ENCODE measurements at regions not wholly inside any gene's neighbourhood (a gene's known extent, or its start where the extent isn't known, plus 50 kb on each side); places are given as distances from the start of the nearest gene placed in this dataset.
"Not testable (repeated sequence)": the region's sequence is repeated elsewhere in the genome, so short reads cannot be mapped to it uniquely, and the experiment has no call there.

DNA sequence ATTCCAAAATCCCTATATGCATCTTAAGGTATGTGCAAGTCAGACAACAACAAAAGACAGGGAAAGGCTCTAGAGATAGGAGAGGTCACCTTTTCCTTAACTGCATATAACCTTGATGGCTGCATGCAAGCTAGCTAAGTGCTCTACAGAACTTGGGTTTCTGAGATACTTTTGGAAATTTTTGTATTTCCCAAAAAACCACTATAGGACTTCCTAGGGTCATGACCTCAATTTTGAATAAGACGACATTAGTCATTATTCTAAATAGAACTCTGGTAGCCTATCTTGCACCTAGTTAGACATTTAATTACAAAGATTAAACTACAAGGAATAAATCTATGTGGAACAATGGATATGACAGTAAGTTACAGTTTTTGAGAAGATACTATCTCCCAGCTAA, 309.3 kb downstream of the BCAT1 start:
- TF ChIP-seq, protein P1, sequence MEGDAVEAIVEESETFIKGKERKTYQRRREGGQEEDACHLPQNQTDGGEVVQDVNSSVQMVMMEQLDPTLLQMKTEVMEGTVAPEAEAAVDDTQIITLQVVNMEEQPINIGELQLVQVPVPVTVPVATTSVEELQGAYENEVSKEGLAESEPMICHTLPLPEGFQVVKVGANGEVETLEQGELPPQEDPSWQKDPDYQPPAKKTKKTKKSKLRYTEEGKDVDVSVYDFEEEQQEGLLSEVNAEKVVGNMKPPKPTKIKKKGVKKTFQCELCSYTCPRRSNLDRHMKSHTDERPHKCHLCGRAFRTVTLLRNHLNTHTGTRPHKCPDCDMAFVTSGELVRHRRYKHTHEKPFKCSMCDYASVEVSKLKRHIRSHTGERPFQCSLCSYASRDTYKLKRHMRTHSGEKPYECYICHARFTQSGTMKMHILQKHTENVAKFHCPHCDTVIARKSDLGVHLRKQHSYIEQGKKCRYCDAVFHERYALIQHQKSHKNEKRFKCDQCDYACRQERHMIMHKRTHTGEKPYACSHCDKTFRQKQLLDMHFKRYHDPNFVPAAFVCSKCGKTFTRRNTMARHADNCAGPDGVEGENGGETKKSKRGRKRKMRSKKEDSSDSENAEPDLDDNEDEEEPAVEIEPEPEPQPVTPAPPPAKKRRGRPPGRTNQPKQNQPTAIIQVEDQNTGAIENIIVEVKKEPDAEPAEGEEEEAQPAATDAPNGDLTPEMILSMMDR (IDR thresholded peaks at IDR 0.05), result no peak
- DNase-seq (ENCODE audit: low spot score) (no peak), ATAC-seq (ENCODE audit: low FRiP score) (no peak)

DNA sequence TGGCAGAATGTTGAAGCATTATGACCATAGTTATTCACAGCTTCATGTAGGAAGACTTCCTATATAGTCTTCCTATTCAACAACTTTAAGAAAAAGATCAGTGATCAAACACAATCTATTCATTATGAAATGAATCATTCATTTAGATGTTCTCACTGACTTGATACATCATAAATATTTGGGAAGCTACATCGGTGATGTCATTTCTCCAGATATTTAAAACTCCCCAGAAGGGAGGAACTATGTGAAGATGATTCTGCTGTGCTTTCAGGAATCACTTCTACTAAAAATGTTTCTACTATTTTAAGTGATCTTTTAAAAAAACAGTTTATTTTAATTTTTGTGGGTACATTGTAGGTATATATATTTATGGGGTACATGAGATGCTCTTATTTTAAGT, 316.4 kb downstream of the BCAT1 start:
- ATAC-seq (ENCODE audit: low FRiP score) (no peak), DNase-seq (ENCODE audit: low spot score) (no peak)
- TF ChIP-seq, protein P1 (IDR thresholded peaks at IDR 0.05), result no peak

DNA sequence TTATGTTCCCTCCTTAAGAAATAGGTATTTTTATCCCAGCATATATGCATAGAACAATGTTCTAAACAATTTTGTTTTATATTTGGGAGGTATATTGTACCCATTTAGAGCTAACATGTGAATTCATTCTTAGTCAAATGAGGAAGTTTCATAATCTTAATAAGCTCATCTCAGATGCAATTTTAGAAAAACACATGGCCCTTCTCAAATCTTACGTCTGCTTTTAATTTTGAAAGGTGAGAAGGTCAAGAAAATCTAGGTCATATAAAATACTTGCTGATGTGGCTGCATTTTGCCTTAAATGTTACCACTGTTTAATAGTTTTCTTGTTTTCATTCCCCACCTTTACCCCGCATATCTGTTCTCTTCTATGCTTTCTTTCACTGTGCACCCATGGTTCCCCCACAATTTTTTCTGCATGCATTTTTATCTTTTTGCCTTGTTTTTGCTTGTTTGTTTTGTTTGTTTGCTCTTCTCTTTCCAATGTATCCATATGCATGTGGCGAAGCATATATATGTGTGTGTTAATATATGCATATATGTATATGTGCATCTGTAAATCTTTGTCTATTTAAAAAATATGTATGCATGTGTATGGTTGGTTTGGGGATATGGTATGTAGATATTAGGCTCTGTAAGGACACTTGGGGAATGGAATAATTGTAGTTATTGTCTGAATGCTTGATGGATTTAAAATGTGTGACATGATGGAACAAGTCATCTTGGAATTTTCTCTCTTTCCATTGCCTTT, 317.1 kb downstream of the BCAT1 start:
- no peak for DNase-seq (ENCODE audit: low spot score)
- ATAC-seq (ENCODE audit: low FRiP score), result no peak
- TF ChIP-seq, protein P1 (IDR thresholded peaks at IDR 0.05), result no peak

DNA sequence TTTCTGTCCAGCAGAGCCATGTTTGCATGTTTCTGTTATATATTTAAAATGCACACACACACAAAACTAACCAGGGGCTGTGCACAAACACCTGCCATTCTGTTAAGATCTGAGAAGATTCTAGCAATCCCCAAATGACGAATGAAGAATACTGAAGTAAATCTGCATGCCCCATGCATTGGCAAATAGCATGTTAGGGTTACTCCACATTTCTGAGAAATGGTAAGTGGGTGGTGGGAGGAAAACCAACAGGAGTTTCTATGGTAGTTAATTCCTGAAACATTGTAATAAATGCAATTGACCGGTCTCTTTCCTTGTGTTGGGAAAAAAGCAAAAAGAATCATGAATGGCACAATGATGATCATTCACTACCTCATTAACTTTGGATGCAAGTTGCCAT, 318.0 kb downstream of the BCAT1 start:
- TF ChIP-seq, protein P1 (IDR thresholded peaks at IDR 0.05), result no peak
- ATAC-seq (ENCODE audit: low FRiP score) (no peak), DNase-seq (ENCODE audit: low spot score) (no peak)

DNA sequence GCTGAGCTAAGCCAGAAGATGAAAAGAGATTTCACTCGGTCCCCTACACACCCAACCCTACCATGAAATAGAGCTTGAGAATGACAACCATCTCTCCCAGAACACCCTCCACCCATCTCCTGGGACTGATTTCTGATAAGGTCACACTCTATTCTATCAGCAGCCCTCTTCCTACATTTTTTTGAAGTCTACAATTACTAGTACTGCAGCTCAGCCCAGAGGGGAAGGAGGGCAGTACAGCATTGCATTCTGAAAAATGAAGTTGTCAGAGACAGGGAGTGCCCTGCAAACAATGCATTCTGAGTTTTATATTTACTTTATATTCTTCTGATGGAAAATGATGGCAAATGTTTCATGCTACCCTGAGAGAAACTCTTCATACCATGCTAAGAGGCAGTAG, 318.5 kb downstream of the BCAT1 start:
- DNase-seq (ENCODE audit: low spot score) (no peak), ATAC-seq (ENCODE audit: low FRiP score) (no peak)
- TF ChIP-seq, protein P1 (IDR thresholded peaks at IDR 0.05), result no peak

DNA sequence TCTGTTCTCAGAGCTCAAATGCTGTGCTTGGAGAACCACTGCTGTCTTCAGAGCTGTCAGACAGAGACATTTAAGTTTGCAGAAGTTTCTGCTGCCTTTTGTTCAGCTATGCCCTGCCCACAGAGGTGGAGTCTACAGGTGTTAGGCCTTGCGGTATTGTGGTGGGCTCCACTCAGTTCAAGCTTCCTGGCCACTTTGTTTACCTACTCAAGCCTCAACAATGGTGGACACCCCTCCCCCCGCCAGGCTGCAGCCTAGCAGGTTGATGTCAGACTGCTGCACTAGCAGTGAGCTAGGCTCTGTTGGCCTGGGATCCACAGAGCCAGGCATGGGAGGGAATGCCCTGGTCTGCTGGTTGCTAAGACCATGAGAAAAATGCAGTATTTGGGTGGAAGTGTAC, 323.8 kb downstream of the BCAT1 start:
- DNase-seq (ENCODE audit: low spot score), result no peak
- no peak for ATAC-seq (ENCODE audit: low FRiP score)
- TF ChIP-seq, protein P1 (IDR thresholded peaks at IDR 0.05), result no peak

DNA sequence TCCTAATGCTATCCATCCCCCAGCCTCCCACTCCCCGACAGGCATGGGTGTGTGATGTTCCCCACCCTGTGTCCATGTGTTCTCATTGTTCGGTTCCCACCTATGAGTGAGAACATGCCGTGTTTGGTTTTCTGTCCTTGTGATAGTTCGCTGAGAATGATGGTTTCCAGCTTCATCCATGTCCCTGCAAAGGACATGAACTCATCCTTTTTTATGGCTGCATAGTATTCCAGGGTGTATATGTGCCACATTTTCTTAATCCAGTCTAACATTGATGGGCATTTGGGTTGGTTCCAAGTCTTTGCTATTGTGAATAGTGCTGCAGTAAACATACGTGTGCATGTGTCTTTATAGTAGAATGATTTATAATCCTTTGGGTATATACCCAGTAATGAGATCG, 328.9 kb downstream of the BCAT1 start:
- DNase-seq (ENCODE audit: low spot score); ATAC-seq (ENCODE audit: low FRiP score): not testable (repeated sequence)

Measured in omental fat pad (tissue), 3 donors.